Neuronal stem cell (in vitro differentiated cells): ENCODE measurements at regions not wholly inside any gene's neighbourhood (a gene's known extent, or its start where the extent isn't known, plus 50 kb on each side); places are given as distances from the start of the nearest gene placed in this dataset.

ENCODE experiments used
- DNase-seq: peaks from one replicate; pipeline ENCODE4 v3.0.0-alpha.2; 2013; ENCODE audit warnings: low spot score
- H2AFZ ChIP-seq: one replicate; pipeline ENCODE4 v1.6.1; 2013; ENCODE audit warnings: mild to moderate bottlenecking, low read length, inconsistent platforms
- H2AK5ac ChIP-seq: 2 replicates; pipeline ENCODE4 v1.6.1; 2013; ENCODE audit warnings: low read depth, mild to moderate bottlenecking, inconsistent platforms, low read length, moderate library complexity, mixed read lengths
- H2BK120ac ChIP-seq: 2 replicates; pipeline ENCODE4 v1.6.1; 2013; ENCODE audit warnings: low read depth, mild to moderate bottlenecking, inconsistent platforms, low read length, moderate library complexity, mixed read lengths
- H2BK12ac ChIP-seq: one replicate; pipeline ENCODE4 v1.6.1; 2013; ENCODE audit warnings: low read length, inconsistent platforms
- H2BK15ac ChIP-seq: 2 replicates; pipeline ENCODE4 v1.6.1; 2013; ENCODE audit warnings: mild to moderate bottlenecking, low read length, inconsistent platforms, mixed read lengths
- H2BK5ac ChIP-seq: one replicate; pipeline ENCODE4 v1.6.1; 2013; ENCODE audit warnings: inconsistent platforms, mild to moderate bottlenecking, low read length, moderate library complexity
- H3K14ac ChIP-seq: one replicate; pipeline ENCODE4 v1.6.1; 2013; ENCODE audit warnings: low read length, inconsistent platforms
- H3K18ac ChIP-seq: 2 replicates; pipeline ENCODE4 v1.6.1; 2013; ENCODE audit warnings: low read length, inconsistent platforms
- H3K23ac ChIP-seq: 2 replicates; pipeline ENCODE4 v1.6.1; 2013; ENCODE audit warnings: low read depth, mild to moderate bottlenecking, mixed read lengths, low read length, inconsistent platforms; ENCODE audit not compliant: poor library complexity
- H3K27ac ChIP-seq: replicated peaks from 3 replicates; pipeline ENCODE4 v1.5.1; 2013; ENCODE audit warnings: low read length, inconsistent platforms
- H3K27me3 ChIP-seq, 3 experiments: 2 replicates each; pipeline ENCODE4 v1.6.1; 2013; ENCODE audit warnings: low read length in 3 of 3, mild to moderate bottlenecking in 2 of 3, inconsistent platforms in 1 of 3, low read depth in 1 of 3, mixed read lengths in 1 of 3, moderate library complexity in 1 of 3; ENCODE audit not compliant: control insufficient read depth in 3 of 3, insufficient read depth in 3 of 3
- H3K36me3 ChIP-seq, 2 donors: replicated peaks in 1 of 2; 2 replicates each; pipeline ENCODE4 v1.6.1; 2013; ENCODE audit warnings: low read length in 2 of 2; ENCODE audit not compliant: control insufficient read depth in 2 of 2, insufficient read depth in 2 of 2
- H3K4ac ChIP-seq: 2 replicates; pipeline ENCODE4 v1.6.1; 2013; ENCODE audit warnings: inconsistent platforms, mild to moderate bottlenecking, low read length, moderate library complexity
- H3K4me1 ChIP-seq, 2 donors: 1 replicate in 1 of 2; 2 replicates in 1 of 2; pipeline ENCODE4 v1.6.1; 2013; ENCODE audit warnings: low read length in 2 of 2, low read depth in 1 of 2; ENCODE audit not compliant: control insufficient read depth in 2 of 2, insufficient read depth in 1 of 2
- H3K4me2 ChIP-seq: one replicate; pipeline ENCODE4 v1.6.1; 2013; ENCODE audit warnings: mild to moderate bottlenecking, low read length, inconsistent platforms; ENCODE audit not compliant: insufficient read depth, poor library complexity, severe bottlenecking
- H3K4me3 ChIP-seq, 2 donors: 2 replicates each; pipeline ENCODE4 v1.5.1; 2013; ENCODE audit warnings: low read length in 2 of 2, mild to moderate bottlenecking in 2 of 2, inconsistent platforms in 1 of 2, moderate library complexity in 1 of 2
- H3K79me1 ChIP-seq: one replicate; pipeline ENCODE4 v1.6.1; 2013; ENCODE audit warnings: low read depth, mild to moderate bottlenecking, inconsistent platforms, low read length, moderate library complexity
- H3K9ac ChIP-seq: one replicate; pipeline ENCODE4 v1.6.1; 2013; ENCODE audit warnings: mild to moderate bottlenecking, low read depth, low read length, inconsistent platforms; ENCODE audit not compliant: poor library complexity
- H3K9me3 ChIP-seq, 2 donors: replicated peaks in 1 of 2; 2 replicates each; pipeline versions ENCODE3 to v1.6.1; 2013; ENCODE audit warnings: low read length in 2 of 2, mild to moderate bottlenecking in 2 of 2, inconsistent platforms in 1 of 2, low read depth in 1 of 2, mixed read lengths in 1 of 2, moderate library complexity in 1 of 2; ENCODE audit not compliant: control insufficient read depth in 2 of 2, insufficient read depth in 1 of 2
- H4K8ac ChIP-seq: one replicate; pipeline ENCODE4 v1.6.1; 2013; ENCODE audit warnings: low read depth, mild to moderate bottlenecking, inconsistent platforms, low read length, moderate library complexity
- H4K91ac ChIP-seq: one replicate; pipeline ENCODE4 v1.6.1; 2013; ENCODE audit warnings: low read length, low read depth, mild to moderate bottlenecking, inconsistent platforms; ENCODE audit not compliant: poor library complexity
- WGBS, 2 donors: extraction: QIAGEN DNeasy Blood & Tissue Kit; methylation state at CpG; one replicate each; pipeline ENCODE4 v1.1.7; 2013; ENCODE audit warnings: missing lambda C conversion rate in 2 of 2, mixed read lengths in 1 of 2; ENCODE audit not compliant: insufficient read length in 2 of 2, insufficient replicate concordance in 1 of 2; ENCODE audit errors: extremely low coverage in 2 of 2; 5-methylcytosine and 5-hydroxymethylcytosine counted together

DNA sequence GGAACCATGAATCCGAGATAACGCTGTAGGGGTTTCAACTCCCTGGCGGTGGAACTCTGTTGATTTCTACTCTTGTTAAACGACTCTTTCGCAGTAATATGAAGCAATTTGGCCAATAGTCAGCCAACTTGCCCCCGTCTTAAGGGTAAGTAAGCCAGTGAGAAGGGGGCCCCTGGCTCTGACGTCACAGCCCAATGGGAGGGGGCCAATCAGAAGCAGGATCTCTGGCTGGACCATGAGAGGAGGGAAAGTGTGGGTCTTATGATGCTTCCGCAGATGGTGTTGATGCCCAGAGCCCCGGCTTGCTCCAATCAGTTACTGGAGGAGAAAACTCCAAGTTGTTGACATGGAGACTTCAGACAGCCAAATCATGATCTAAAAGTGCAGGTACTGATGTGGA is 242.4 kb downstream of the BMP7 start:
- no peak overlapping the region for H4K91ac ChIP-seq
- peaks cover 0 to 31% (median 0%) of the 10 kb centered on the region in 3 experiments for H3K27me3 ChIP-seq
- H3K36me3 ChIP-seq: no peaks in the 10 kb centered on the region
- no peaks in the 10 kb centered on the region for H3K9me3 ChIP-seq
- H2BK15ac ChIP-seq: no peak overlapping the region
- no peak for DNase-seq
- H3K14ac ChIP-seq: no peak overlapping the region
- H2BK12ac ChIP-seq: no peak overlapping the region
- H2AFZ ChIP-seq: no peak overlapping the region
- H3K18ac ChIP-seq: no peak overlapping the region
- H3K27ac ChIP-seq: no peak overlapping the region
- H3K9ac ChIP-seq: no peak overlapping the region
- no CpG with 5 or more reads among the region's 9 CpGs for WGBS, 2 donors
- peaks cover 0 to 4% of the 10 kb centered on the region in 2 donors for H3K4me1 ChIP-seq
- H2AK5ac ChIP-seq: no peak overlapping the region
- H2BK120ac ChIP-seq: no peak overlapping the region
- H3K4ac ChIP-seq: no peak overlapping the region
- H3K79me1 ChIP-seq: no peaks in the 10 kb centered on the region
- H3K23ac ChIP-seq: no peak overlapping the region
- H4K8ac ChIP-seq: no peak overlapping the region
- H3K4me2 ChIP-seq: no peak overlapping the region
- H3K4me3 ChIP-seq: no peak overlapping the region
- no peak overlapping the region for H2BK5ac ChIP-seq

DNA sequence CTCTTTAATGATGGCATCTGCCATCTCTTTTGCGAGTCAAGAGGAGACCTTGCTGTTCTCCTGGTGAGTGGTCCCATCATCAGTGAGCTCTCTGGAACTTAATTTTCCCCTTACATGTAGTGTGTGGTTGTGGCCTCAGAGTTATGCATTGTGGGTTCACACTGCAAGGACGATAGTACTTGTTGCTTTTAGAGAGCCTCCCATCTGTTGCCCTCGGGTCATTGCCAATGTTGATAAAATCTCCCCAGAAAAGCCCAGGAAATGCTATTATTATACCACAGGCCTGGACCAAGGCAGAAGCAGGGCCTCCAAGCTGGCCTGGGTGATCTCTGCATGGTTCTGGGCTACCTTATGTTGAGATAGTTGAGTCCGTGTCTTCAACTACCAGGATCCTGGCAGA is 241.6 kb downstream of the BMP7 start:
- no peak overlapping the region for H2AFZ ChIP-seq
- no peak overlapping the region for H3K4ac ChIP-seq
- no peaks in the 10 kb centered on the region for H3K79me1 ChIP-seq
- DNase-seq: no peak
- no peak overlapping the region for H2AK5ac ChIP-seq
- no peak overlapping the region for H3K9ac ChIP-seq
- H3K27me3 ChIP-seq: peaks cover 0 to 26% (median 0%) of the 10 kb centered on the region in 3 experiments
- H3K27ac ChIP-seq: no peak overlapping the region
- H3K18ac ChIP-seq: no peak overlapping the region
- no peak overlapping the region for H2BK12ac ChIP-seq
- no peaks in the 10 kb centered on the region for H3K36me3 ChIP-seq
- peaks cover 0 to 4% of the 10 kb centered on the region in 2 donors for H3K4me1 ChIP-seq
- no peak overlapping the region for H4K8ac ChIP-seq
- no peak overlapping the region for H3K4me3 ChIP-seq
- H2BK120ac ChIP-seq: no peak overlapping the region
- no peak overlapping the region for H3K14ac ChIP-seq
- H4K91ac ChIP-seq: no peak overlapping the region
- no peak overlapping the region for H3K4me2 ChIP-seq
- no peaks in the 10 kb centered on the region for H3K9me3 ChIP-seq
- no peak overlapping the region for H2BK15ac ChIP-seq
- no CpG with 5 or more reads among the region's 4 CpGs for WGBS, 2 donors
- H2BK5ac ChIP-seq: no peak overlapping the region
- H3K23ac ChIP-seq: no peak overlapping the region

DNA sequence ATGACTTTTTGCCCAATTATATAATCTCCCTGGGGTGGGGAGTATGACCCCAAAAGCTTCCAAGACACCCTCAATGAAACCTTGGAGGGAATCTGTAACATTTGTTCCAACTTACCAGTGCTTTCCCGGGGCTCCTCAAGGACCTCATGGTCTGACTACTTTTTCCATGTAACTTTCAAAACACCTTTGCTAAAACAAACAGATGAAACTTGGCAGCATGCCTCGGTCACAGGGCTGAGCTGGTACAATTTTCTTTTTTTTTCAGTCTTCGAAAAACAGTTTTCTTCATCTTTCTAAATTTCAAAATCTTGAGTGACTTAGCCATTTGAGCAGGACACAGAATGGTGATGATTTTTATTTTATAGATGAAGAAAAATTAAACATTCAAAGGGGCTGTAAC is 241.2 kb downstream of the BMP7 start:
- Histone ChIP-seq H3K18ac (no peak overlapping the region), H2BK15ac (no peak overlapping the region)
- no CpG with 5 or more reads among the region's 3 CpGs for WGBS, 2 donors

GRCh38 chr20:57025666-57026224 is 240.7 kb downstream of the BMP7 start:
- Histone ChIP-seq H3K9ac (no peak overlapping the region), H3K9me3 (no peaks in the 10 kb centered on the region), H2BK15ac (no peak overlapping the region), H2BK120ac (no peak overlapping the region), H3K18ac (no peak overlapping the region), H2BK12ac (no peak overlapping the region), H3K4me2 (no peak overlapping the region), H3K14ac (no peak overlapping the region), H2AFZ (no peak overlapping the region), H4K91ac (no peak overlapping the region), H3K27me3 (peaks cover 0 to 18% (median 0%) of the 10 kb centered on the region in 3 experiments), H3K23ac (no peak overlapping the region), H4K8ac (no peak overlapping the region), H3K79me1 (no peaks in the 10 kb centered on the region), H2AK5ac (no peak overlapping the region), H3K4me3 (no peak overlapping the region), H3K4ac (no peak overlapping the region), H3K36me3 (no peaks in the 10 kb centered on the region), H3K27ac (no peak overlapping the region), H2BK5ac (no peak overlapping the region), H3K4me1 (peaks cover 0 to 4% of the 10 kb centered on the region in 2 donors)
- no CpG with 5 or more reads among the region's 4 CpGs for WGBS, 2 donors
- no peak for DNase-seq

More for the DNA sequence above, 241.2 kb downstream of the BMP7 start:
- Histone ChIP-seq H3K79me1 (no peaks in the 10 kb centered on the region), H3K23ac (no peak overlapping the region), H3K14ac (no peak overlapping the region), H3K9me3 (no peaks in the 10 kb centered on the region), H3K27ac (no peak overlapping the region), H3K4me2 (no peak overlapping the region), H2BK120ac (no peak overlapping the region), H4K91ac (no peak overlapping the region), H4K8ac (no peak overlapping the region), H3K4ac (no peak overlapping the region), H3K36me3 (no peaks in the 10 kb centered on the region), H2BK5ac (no peak overlapping the region), H3K9ac (no peak overlapping the region), H2AFZ (no peak overlapping the region), H3K4me3 (no peak overlapping the region), H3K27me3 (peaks cover 0 to 22% (median 0%) of the 10 kb centered on the region in 3 experiments), H3K4me1 (peaks cover 0 to 3% of the 10 kb centered on the region in 2 donors), H2BK12ac (no peak overlapping the region), H2AK5ac (no peak overlapping the region)
- DNase-seq: no peak
